NCI-H146 treated with DMSO at 0.1 percent for 48 hours (cell line): ENCODE measurements at regions not wholly inside any gene's neighbourhood (a gene's known extent, or its start where the extent isn't known, plus 50 kb on each side); places are given as distances from the start of the nearest gene placed in this dataset.

Experiments used
- DNase-seq: peaks from one replicate; lab custom pipeline; 2025; ENCODE audit not compliant: unreplicated experiment; lab: John Stamatoyannopoulos, UW

DNA sequence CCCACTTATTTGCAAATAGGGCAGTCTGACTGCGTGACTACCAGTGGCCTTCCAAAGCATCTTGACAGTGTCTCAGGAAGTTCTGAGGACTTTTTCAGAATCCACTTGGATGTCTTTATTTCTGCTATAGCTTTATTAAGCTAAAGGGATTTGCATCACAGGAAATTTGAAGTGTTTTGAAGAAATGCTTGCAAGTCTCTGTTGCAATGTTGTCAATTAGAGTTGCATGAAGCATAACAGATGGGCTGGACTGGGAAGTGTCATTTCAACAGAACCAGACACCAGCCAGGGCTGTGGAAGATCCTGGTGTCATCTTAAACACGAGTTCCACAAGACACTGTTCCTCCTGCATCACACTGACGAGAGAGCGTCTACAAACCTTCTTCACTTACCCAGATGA is 224.5 kb downstream of the EN1 start:
- DNase-seq: no peak

GRCh38 chr2:118622108-118622507 is 225.3 kb downstream of the EN1 start:
- DNase-seq: no peak

DNA sequence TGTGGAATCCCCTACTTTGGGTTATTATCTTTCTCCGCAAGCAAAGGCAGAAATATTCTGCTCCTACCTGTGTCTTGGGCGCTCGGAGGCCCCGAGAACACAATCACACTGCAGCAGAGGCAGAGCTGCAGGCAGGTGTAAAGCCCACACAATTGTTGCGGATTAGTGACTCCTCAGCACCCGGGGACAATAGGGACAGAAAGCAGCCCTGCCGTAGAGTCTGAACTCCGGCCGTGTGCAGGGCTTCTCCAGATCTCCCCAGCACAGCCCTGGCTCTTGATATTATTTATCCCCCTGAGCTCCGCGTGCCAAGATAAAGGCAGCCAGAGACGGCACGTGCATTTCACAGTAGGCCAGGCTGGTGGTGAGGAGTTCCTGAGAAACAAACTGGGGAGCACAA is 229.2 kb downstream of the EN1 start:
- no peak for DNase-seq

DNA sequence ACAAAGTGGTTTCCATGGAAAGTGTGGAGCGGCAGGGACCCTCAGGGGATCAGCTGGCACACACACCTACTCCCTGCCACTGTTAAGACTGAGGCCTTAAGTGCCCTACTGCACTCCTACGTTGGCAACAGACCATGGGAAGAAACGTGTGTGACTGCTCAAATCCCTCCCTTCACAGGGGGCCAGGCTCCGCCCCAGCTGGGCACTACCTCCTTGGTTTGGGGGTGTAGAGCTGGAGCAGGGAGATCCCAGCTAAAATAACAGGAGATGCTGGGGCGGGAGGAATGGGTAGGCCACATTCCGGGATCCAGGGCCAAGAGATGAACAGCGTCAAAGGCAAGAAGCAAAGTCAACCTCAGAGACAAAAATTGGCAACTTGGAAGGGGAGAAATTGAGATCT is 231.0 kb downstream of the EN1 start:
- no peak for DNase-seq

DNA sequence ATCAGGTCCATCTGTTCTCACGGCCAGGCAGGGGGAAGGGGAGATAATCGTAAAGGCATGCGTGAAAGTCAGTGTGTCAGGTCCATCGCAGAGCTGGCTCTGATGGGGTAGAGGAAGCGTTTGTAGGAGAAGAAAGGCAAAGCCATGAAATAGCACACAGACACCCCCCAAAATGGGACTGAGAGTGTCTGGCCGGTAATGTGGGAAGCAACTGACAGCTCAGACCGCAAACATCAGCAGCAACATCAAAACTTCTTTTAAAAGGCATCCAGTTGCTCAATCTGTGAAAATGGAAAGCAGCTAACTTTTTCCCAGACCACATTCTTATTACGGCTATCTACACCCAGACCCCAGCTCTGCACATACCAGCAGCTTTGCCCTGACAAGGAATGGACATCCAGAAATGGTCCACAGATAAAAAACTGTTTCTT is 232.6 kb downstream of the EN1 start:
- no peak for DNase-seq

DNA sequence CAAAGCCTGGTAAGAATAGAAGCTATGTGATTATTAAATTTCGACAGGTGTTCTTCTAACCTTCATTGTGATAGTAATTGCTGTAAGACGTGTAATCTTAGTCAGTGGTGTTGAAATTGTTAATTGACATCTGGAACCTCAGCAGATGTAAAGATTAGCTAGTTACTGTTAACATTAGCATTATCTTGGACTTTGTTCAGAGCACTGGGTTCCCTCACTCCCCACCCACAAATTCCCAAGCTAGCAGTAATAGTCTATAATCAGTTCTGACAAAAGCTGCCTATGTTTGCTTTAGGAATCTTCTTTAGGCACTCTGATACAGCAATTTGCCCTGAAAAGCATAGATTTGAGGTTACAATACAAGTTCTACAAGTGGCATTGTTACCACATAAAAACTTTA is 233.7 kb downstream of the EN1 start:
- no peak for DNase-seq

- DNase-seq: no peak
Observed at GRCh38 chr2:118611691-118612090, 235.8 kb downstream of the EN1 start.

- no peak for DNase-seq
Observed at GRCh38 chr2:118609138-118609537, 238.3 kb downstream of the EN1 start.

- DNase-seq: no peak
Observed at GRCh38 chr2:118607641-118608040, 239.8 kb downstream of the EN1 start.

- no peak for DNase-seq
Observed at GRCh38 chr2:118604811-118605210, 242.6 kb downstream of the EN1 start.

DNA sequence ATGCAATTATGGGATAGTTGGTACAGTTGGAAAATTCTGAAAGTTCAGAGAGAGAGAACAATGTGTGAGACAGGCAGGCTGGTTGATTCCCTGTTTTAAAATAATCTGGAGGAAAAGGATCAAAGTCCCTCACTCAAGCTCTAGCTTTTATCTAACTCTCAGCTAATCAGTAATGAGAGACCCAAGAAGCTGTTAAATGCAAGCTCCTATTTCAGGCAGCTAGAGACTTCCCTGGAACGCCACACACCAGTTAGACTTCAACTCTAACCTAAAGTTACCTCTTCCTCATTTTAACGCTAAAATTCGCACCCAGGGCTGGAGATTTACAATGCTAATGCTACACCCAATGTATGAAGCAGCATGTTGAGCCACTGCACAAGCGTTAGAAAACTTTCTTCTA is 243.1 kb downstream of the EN1 start:
- DNase-seq: no peak

GRCh38 chr2:118599141-118599540 is 248.3 kb downstream of the EN1 start:
- no peak for DNase-seq

GRCh38 chr2:118596620-118597019 is 250.8 kb downstream of the EN1 start:
- no peak for DNase-seq

- DNase-seq: no peak
Observed at GRCh38 chr2:118593257-118593656, 254.2 kb downstream of the EN1 start.

DNA sequence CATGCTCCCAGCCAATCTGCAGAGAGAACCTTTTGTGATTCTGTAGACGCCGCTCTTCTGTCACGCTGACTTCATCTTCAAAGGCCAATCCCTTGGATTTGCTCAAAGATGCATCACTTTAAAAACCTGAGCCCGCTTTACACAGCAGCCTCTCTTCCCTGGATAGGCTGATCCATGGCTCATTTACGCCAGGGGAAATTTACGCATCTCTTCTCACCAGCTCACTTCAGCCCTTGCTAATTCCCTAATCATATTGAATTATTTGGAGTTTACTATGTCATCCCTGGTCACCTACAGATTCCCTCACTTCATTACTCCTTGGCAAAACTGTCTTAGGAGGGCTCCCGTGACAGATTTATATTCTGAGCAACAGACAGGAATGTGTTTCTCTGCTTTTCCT is 256.2 kb downstream of the EN1 start:
- no peak for DNase-seq

DNA sequence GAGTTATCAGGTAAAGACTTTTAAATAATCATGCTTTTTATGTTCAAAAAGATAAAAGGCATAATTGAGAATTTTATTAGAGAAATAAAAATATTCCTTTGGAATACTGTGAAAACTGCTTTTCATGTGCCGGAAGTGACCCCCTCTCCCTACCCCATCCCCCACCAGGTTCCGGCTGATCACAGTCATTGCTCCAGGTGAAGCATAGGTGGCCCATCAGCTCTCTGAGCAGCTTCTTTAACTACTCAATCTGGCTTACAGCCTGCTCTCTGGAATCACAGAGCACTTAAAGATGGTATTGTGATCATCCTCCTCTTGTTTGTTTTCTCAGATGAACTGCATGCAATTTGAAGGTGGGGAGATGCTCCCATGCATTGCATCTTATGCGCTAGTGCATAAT is 257.7 kb downstream of the EN1 start:
- DNase-seq: no peak

DNA sequence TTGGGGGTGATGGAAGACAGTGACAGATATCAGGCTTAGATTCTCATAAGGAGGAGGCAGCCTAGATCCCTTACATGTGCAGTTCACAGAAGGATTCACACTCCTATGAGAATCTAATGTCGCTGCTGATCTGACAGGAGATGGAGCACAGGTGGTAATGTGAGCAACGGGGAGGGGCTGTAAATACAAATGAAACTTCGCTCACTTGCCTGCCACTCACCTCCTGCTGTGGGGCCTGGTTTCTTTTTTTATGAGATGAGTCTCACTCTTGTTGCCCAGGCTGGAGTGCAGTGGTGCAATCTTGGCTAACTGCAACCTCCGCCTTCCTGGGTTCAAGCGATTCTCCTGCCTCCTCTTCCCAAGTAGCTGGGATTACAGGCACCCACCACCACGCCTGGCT is 258.6 kb downstream of the EN1 start:
- DNase-seq: no peak

- no peak for DNase-seq
Observed at GRCh38 chr2:118586312-118586711, 261.1 kb downstream of the EN1 start.

DNA sequence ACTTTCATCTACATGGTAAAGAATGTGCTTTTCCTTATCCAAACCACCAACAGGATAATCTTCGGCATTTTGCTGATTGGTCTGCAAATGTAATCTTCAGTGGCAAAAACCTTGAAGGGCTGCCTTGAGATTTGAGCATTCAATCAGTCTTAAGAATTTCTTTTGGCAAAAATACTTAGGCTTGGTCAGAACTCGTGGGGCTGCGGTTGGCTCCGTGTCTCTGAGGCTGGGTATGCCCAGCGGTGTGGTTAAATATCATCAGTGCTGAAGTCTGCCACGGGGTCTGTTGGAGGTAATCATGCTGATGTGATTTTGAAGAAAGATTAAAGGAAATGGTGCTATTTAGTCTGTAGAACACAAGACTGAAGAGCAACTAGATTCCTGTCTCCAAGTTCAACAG is 262.6 kb downstream of the EN1 start:
- no peak for DNase-seq

GRCh38 chr2:118584062-118584749 is 263.2 kb downstream of the EN1 start:
- DNase-seq: no peak

DNA sequence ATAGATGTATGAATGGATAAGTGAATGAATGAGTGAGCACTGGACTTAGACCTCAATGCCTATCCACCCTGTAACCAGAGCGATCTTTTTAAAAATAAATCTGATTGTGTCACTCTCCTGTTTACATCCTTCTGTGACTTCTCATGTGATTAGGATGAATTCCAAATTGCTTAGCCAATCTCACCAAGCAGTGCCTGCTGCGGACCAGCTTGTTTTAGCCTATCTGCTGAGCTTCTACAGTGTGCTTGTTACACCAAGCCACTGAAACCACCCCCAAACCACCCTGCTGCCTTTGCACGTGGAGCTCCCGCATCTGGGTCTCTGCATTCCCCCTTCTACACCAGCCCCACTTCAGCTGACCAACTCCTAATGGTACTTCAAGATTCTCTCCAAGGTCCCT is 265.4 kb downstream of the EN1 start:
- no peak for DNase-seq

- DNase-seq: no peak
Observed at GRCh38 chr2:118580651-118581050, 266.8 kb downstream of the EN1 start.

- no peak for DNase-seq
Observed at GRCh38 chr2:118580107-118580506, 267.3 kb downstream of the EN1 start.

DNA sequence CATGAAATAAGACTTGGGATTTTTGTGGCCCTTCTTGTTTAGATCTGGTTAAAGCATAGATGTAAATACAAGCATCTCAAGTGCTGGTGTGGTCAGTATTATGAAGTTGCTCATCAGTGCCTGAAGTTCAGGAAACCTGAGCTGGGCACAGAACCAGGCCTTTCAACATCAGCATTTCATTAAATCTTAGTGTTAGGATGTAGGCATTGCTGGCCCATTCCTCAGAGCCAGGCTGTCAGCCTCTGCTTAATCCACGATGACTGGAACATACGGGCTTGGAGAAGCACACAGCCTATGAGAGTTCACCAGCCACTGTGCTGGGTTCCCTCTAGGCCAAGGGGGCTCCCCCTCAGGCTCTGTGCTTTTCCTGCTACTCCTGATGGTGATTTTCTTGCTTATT is 270.2 kb downstream of the EN1 start:
- no peak for DNase-seq
